Fibroblast of villous mesenchyme (primary cell): ENCODE measurements at regions not wholly inside any gene's neighbourhood (a gene's known extent, or its start where the extent isn't known, plus 50 kb on each side); places are given as distances from the start of the nearest gene placed in this dataset.

Experiments
- DNase-seq: peaks from one replicate; pipeline ENCODE4 v3.0.0-alpha.2; 2010; ENCODE audit warnings: low read depth
- H3K4me3 ChIP-seq: 2 replicates; pipeline ENCODE4 v1.5.1; 2011; ENCODE audit warnings: low read depth, mild to moderate bottlenecking, low read length
- CTCF ChIP-seq: IDR thresholded peaks from 2 replicates; pipeline ENCODE4 v1.5.1; 2012; ENCODE audit warnings: low read depth, mild to moderate bottlenecking, low read length; ENCODE audit not compliant: insufficient read depth

GRCh38 chr21:39124681-39125251, 58.5 kb downstream of the PSMG1 start:
- TF ChIP-seq CTCF: no peak
- H3K4me3 ChIP-seq: no peak overlapping the region
- no peak for DNase-seq

GRCh38 chr21:39123375-39123774, 59.9 kb downstream of the PSMG1 start:
- DNase-seq: no peak
- no peak for TF ChIP-seq CTCF
- no peak overlapping the region for H3K4me3 ChIP-seq

GRCh38 chr21:39121600-39122355, 61.5 kb downstream of the PSMG1 start:
- no peak for DNase-seq
- no peak for TF ChIP-seq CTCF
- no peak overlapping the region for H3K4me3 ChIP-seq

- no peak for DNase-seq
- peak; percentile 17 for TF ChIP-seq CTCF
- no peak overlapping the region for H3K4me3 ChIP-seq
Measured at GRCh38 chr21:39120876-39121599, 62.2 kb downstream of the PSMG1 start.

DNA sequence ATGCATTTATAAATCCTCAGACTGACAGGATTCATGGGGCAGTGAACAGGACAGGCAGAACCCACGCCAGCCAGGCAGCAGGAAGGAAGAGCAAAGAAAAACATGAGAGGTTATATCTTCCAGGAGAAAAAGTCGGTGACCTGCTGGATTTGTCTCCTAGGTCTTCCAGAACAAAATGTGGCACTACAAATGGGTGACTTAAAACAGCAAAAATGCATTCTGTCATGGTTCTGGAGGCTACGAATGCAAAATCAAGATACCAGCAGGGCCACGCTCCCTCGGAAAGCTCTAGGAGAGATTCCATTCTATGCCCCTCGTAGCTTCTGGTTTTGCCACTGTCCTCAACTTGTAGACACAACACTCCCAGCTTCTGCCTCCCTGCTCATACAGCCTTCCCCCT, 63.4 kb downstream of the PSMG1 start:
- no peak for DNase-seq
- H3K4me3 ChIP-seq: no peak overlapping the region
- no peak for TF ChIP-seq CTCF

- no peak overlapping the region for H3K4me3 ChIP-seq
- DNase-seq: no peak
- TF ChIP-seq CTCF: no peak
Measured at GRCh38 chr21:39118604-39119215, 64.5 kb downstream of the PSMG1 start.
